Gastroesophageal sphincter (tissue), 3 donors: ENCODE measurements at regions not wholly inside any gene's neighbourhood (a gene's known extent, or its start where the extent isn't known, plus 50 kb on each side); places are given as distances from the start of the nearest gene placed in this dataset.

ENCODE experiments used
- EP300 ChIP-seq: sonication (generic); formaldehyde crosslinking; IDR thresholded peaks from one replicate; pipeline ENCODE4 v1.6.1; 2017; ENCODE audit warnings: antibody characterized with exemption, mild to moderate bottlenecking
- POLR2A ChIP-seq, 2 donors: fragments of 450-650 bp; IDR thresholded peaks; one replicate each; pipeline ENCODE4 v1.6.1; 2017; ENCODE audit warnings: antibody characterized with exemption in 2 of 2, mild to moderate bottlenecking in 2 of 2, moderate library complexity in 1 of 2
- POLR2AphosphoS5 ChIP-seq: sonication (generic); formaldehyde crosslinking; IDR thresholded peaks from one replicate; pipeline ENCODE4 v1.6.1; 2017; ENCODE audit warnings: antibody characterized with exemption
- TF ChIP-seq, protein P1 (sequence below), 4 experiments: fragments of 200-600 bp in 2 of 4; fragments of 450-650 bp in 2 of 4; sonication (generic) in 1 of 4; IDR thresholded peaks; one replicate each; pipeline ENCODE4 v1.5.1; 2017 to 2019; ENCODE audit warnings: antibody characterized with exemption in 4 of 4, mild to moderate bottlenecking in 2 of 4, moderate library complexity in 2 of 4

DNA sequence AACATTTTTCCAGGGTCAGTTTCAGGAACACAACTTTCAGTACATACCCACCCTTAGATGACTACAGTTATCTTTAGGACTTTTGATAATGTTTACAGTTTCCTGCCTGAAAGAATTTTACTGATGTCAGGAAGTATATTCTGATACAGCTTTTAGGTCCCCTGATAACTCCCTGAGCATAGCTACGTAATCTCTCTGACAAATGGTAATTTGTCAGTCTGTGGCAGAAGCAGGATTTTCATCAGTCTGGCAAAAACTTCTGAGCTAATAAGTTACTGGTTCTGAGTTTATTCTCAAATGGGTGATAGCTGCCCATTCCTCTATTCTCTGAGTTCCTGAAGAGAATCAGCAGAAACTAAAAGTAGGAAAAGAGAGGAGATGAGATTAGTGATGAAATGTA is 270.1 kb upstream of the MTPN start:
- TF ChIP-seq POLR2AphosphoS5 (no peak), POLR2A (IDR thresholded peaks at IDR 0.05) (no peak), EP300 (no peak)
- TF ChIP-seq, protein P1, sequence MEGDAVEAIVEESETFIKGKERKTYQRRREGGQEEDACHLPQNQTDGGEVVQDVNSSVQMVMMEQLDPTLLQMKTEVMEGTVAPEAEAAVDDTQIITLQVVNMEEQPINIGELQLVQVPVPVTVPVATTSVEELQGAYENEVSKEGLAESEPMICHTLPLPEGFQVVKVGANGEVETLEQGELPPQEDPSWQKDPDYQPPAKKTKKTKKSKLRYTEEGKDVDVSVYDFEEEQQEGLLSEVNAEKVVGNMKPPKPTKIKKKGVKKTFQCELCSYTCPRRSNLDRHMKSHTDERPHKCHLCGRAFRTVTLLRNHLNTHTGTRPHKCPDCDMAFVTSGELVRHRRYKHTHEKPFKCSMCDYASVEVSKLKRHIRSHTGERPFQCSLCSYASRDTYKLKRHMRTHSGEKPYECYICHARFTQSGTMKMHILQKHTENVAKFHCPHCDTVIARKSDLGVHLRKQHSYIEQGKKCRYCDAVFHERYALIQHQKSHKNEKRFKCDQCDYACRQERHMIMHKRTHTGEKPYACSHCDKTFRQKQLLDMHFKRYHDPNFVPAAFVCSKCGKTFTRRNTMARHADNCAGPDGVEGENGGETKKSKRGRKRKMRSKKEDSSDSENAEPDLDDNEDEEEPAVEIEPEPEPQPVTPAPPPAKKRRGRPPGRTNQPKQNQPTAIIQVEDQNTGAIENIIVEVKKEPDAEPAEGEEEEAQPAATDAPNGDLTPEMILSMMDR (IDR thresholded peaks at IDR 0.05): no peak
